CD4-positive, alpha-beta T cell treated with Interleukin-2 at 100 ng/mL for 4 hours (primary cell): ENCODE measurements at regions not wholly inside any gene's neighbourhood (a gene's known extent, or its start where the extent isn't known, plus 50 kb on each side); places are given as distances from the start of the nearest gene placed in this dataset.
"Not testable (repeated sequence)": the region's sequence is repeated elsewhere in the genome, so short reads cannot be mapped to it uniquely, and the experiment has no call there.

Experiments used
- DNase-seq: peaks from one replicate; pipeline ENCODE4 v3.0.0-alpha.2; 2020; ENCODE audit warnings: low spot score

DNA sequence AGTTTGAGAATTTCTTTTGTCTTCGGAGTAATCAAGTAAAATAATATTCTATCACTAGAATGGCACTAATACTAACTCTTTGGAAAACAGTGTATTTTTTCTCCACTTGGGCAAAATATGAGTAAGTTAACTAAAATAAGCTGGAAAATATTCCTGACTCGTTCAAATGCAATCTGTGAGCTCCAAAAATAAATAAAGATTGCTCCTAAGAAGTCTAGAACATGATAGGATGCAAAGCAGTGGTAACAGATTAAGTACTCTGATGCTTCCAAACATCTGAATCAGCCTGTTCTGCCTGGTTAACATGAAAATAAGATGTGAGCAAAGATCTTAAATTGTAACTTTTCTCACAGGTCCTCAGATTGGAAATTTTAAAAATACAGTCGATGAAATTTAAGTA, 285.1 kb upstream of the ID4 start:
- no peak for DNase-seq

DNA sequence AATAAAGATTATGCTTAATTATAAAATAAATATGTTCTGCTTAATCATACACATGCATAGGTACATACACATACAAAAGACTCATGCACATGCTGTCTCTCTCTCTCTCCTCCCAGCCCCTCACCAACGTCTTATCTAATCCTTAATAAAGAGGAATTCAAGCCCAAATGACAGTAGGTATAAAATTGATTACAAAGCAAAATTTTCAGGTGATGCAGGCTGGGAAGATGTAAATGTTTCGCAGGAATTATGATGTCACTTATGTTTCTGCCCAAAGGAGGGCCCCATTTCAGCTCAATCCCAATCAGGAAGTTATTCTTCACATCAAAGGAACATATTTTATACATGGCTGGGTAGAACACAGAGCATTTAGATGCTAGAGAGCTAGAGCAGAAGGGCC, 284.6 kb upstream of the ID4 start:
- DNase-seq = no peak

DNA sequence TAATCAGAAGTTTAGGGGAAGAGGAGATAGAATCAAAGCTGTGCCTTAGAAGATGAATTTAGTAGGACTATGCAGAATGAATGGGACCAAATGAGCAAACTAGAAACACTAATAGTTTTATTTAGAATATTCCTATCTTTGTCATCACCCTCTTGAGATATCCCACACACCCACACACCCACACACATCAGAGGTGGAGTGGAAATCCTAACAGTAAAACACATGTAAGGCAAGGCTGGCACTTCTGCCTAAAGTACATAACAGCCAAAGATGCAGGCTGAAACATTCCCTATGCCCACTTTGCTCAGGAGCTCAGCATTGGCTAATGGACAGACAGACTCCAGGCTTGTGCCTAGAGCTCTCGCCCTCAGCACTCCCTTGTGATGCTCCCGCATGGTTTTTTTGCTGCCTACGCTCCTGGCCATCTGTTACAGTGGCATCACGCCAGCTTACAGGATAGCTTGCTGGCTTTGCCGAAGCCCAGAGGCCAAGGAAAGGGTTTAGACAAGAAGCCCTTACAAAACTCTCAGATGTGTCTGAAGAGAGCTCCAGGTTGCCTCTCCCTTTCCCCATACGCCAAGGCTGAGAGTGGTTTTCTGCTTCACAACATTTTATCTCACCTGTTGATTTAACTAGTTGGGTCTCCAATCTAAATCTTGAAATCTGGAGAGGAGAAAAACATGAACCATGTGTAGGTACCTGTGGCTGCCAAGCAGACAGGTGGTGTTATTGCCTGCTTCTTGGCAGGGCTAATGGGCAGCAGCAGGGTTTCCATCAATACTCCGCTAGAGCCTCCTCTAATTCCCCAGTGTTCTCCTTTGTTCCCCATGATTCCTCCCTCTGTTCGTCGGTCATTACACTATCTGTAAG, 282.6 kb upstream of the ID4 start:
- no peak for DNase-seq

DNA sequence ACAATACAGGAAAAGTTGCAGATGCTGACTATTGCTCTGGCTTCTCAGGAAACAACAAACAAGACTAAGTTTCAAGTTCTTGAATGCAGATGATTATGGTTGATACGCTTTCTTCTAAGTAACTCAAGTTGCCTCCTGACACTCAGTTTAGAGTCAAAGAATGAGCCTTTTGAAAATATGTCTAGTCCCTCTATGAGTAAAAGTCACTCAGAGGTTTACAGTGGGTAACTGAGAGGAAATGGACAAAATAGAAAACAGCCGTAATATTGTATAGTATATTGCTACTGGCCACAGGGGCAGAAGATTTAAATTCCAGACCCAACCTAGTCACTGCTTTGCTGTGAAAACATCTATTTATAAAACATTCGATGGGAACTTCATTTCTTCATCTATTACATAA, 280.0 kb upstream of the ID4 start:
- DNase-seq = no peak

DNA sequence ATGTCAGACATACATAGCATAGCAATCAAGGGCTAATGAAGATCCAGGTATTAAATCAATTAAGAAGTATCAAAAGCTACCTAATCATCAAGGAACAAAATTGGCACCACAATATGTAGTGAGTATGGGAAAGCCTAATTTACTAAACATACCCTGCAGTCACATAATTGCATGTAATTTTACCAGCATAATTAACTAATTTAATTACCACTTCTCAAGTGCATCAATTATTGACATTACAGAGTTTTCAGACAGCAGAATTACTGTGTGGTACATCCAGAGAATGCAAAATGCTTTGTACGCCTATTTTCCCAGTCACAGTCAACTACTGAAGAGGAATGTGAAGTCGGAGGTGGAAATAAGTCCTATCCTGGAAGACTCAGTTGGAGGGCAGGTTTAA, 279.0 kb upstream of the ID4 start:
- DNase-seq = no peak

DNA sequence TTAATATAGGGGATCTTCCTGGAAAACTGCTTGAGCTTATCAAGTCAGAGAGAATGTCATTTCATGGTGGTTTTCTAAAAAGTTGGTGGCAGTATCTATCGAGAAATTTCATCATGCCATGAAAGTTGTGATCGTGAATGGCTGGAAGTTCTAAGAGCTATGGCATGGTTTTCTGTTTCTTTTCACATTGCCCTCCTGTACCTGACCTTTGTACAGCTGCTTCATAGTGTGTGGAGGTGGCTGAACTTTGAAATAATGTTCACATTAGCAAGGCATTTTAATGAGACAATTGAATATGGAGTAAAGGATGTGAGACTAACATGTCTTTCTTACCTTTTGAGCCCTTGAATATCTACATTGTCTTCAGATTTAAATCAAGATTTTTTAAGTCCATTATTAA, 278.2 kb upstream of the ID4 start:
- no peak for DNase-seq

DNA sequence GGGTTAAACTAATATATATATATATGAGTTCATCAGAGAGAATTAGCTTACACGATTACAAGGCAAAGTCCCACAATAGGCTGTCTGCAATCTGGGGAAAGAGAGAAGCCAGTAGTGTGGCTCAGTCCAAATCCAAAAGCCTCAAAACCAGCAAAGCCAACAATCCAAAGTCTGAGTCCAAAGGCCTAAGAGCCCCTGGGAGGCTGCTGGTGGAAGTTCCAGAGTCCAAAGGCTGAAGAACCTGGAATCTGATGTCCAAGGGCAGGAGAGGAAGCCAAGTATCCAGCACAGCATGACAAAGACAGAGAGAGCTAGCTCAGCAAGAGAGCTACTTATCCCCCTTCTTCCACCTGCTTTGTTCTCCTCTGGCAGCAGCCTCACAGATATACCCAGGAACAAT, 274.7 kb upstream of the ID4 start:
- no peak for DNase-seq

DNA sequence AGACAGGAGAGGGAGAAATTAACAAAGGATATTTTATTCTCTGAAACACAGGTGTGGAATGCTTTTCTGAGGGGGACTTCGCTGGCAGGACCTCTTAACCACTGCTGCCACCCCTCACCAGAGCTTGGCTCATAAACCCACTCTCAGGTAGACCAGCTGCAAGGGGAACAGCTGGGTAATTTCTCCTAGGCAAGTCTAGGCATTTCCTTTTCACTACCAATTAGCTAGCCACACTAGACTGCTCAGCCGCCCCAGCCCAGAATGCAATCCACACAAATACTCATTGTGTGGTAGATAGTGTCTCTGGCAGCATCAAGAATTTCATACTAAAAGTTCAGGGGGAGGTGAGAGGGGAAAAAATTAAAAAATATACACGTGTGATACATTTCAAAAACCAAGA, 267.6 kb upstream of the ID4 start:
- no peak for DNase-seq

DNA sequence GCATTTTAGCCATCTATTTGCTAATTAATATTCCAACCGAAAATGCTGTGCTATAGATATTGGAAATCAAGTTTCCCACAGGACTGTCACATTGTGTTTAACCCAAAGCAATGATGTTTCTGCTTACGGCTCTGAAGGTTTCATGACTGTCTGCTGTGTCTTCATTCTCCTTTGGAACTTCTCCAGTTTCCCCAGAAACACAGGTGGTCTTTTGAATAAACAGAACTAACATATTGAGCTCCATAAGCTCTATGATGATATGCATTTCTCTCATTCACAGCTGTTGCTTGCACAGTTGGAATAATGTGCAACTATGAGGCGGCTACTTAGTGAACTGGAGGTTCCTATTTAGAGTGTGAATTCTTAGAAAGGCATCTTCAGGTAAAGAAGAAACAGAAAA, 266.0 kb upstream of the ID4 start:
- DNase-seq = no peak

DNA sequence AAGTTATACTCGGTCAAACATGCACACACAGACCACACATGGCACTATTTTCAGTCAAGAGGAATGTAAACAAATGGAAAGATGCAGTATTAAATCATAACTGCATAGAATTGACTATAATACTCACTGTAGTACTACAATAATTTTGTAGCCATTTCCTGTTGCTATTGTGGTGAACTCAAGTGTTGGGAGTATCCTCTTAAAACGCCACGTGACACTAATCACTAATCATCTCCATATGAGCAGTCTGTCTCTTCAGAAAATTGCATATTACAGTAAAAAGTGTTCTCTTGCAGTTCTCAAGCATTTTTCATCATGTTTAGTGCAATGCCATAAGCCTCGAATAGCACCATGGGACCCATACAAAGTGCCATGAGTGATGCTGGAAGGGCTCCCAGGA, 258.7 kb upstream of the ID4 start:
- no peak for DNase-seq

DNA sequence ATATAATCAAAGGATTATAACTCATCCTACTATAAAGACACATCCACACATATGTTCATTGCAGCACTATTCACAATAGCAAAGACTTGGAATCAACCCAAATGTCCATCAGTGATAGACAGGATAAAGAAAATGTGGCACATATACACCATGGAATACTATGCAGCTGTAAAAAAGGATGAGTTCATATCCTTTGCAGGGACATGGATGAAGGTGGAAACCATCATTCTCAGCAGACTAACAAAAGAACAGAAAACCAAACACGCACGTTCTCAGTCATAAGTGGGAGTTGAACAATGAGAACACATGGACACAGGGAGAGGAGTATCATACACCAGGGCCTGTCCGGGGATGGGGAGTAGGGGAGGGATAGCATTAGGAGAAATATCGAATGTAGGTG, 253.0 kb upstream of the ID4 start:
- not testable (repeated sequence) for DNase-seq

DNA sequence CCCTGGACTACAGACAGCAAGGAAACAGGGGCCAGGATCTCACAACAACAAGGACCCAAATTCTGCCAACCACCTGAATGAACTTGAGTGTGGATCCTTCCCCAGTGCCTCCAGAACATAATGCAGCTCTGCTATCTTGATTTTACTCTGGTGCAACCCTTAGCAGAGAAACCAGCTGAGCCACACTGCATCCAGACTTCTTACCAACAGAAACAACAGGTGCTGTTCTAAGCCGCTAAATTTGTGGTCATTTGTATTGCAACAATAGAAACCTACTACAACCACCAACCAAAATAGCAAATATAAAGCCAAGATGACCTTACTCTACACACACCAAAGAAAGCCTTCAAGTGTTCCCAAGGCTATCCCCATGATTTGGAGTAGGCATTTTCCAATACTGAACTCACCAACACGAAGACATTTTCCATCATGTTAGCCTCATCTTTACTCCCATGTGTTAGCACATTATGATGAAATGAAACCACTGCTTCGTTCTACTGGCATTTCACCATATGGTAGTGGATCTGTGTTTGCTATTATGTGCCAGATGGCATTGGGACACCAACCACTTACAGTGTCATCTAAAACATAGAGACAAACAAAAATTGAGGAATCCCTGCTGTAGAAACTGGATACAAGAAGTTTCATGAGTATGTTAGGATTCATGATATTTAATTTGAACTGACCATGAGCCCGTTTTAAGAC, 249.8 kb upstream of the ID4 start:
- no peak for DNase-seq

DNA sequence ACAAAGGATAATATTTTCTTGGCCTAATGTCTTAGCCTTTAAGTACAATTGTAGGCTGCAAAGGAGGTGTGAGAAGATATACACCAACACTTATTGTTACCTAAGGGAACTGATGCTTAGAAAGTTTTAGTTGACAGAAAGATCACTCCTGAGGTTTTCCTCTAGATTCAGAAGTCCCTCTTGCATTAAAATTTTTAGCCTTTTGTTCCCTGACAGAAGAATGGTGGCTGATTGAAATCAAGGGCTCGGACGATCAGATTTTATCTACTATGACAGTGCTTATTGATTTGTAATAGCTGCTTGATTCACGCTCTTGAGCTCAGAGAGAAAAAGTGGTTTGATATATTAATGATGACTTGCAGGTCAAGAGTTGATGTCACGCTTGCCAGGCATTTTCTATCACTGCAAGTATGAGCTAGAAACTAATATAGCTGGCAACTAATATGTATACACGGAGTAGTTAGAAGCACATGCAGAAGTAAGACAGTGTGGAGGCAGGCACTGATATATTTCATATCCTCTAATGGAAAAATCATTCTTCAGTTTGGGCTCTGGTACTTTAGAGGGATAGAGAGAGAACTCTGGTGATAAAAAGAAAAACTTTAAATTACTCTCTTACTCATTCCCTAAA, 246.6 kb upstream of the ID4 start:
- no peak for DNase-seq

DNA sequence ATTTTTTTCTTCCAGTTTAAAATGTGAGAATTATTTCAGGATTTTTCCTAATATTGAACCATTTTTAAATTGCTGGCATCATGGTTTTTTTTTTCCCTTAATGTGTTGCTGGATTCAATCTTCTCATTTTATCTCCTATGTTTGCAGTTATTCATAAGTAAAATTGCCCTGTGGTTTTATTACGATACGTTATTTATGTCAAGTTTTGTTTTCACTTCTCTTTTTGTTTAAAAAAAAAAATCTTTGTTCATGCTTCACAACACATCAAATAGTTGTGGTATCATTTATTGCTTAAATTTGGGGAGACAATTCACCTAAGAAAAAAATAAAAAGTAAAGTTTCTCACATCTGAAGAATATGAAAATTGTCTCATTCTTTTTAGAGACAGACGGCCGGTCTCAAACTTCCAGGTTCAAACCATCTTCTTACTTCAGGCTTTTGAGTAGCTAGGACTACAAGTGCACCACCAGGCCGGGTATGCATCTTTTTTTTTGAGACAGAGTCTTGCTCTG, 239.3 kb upstream of the ID4 start:
- DNase-seq = no peak

DNA sequence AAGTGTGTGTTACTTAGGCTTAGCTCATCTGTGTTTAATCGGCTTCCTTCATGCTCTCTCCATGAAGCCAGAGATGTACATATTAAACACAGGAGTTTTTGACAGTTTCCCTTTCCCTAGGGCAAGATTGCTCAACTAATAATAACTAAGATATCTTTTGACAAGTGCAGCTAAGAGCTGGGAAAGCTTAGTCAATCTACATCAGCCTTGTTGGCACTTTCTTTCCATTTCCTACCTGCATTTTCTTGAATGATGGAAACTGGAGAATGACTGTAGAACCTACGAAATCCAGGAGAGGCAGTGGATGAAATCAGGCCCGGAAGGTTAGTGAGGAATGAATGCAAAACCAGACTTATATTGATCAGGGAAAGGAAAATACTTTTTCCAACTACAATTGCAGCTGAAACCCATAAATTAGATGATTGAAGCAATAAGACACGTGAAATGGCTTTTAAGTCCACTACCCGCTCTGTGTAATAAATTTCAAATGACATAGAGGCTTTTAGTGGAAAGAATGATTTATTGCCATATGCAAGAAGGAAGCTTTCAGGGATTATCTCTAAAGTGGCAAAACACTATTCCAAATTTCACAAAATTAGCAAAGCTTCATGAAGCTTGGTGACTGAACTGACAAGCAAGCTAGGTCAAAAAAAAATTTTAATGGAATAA, 237.2 kb upstream of the ID4 start:
- no peak for DNase-seq

DNA sequence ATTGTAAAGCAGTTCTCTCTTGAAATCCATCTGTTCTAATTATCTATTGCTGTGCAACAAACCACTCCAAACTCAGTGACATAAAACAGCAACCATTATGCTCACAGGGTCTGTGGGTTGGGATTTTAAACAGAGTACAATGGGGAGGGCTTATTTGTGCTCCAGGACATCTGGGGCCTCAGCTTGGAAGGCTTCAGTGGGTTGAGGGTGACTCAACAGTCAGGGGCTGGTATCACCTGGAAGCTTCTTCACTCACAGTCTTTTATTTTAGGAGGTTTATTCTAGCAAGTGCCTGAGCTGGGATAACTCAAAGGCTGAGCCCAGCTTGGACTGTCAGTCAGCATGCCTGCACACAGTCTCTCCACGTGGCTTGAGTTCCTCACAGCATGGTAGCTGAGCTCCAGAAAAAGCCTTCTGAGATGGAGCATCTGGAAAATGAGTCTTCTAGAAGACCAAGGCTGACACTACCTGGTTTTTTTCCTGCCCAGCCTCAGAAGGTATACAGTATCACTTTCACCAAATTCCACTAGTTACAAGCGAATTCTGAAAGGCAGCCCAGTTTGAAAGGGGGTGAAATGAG, 234.6 kb upstream of the ID4 start:
- DNase-seq = no peak

DNA sequence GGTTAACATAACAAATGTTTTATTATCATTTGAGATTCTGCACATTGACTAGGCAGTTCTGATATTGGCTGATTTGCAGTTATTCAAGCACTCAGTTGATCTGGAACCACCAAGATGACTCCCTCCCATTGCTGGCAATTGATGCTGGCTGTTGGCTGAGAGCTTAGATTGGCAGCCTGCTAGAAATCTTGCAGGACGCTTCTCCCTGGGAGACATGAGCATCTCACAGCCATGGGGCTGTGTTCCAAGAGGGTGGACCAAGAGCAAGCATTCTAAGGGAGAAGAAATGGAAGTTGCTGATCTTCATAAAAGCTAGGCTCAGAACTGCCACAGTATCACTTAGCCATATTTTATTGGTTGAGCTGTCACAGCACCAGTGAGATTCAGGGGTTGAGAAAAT, 233.4 kb upstream of the ID4 start:
- no peak for DNase-seq

DNA sequence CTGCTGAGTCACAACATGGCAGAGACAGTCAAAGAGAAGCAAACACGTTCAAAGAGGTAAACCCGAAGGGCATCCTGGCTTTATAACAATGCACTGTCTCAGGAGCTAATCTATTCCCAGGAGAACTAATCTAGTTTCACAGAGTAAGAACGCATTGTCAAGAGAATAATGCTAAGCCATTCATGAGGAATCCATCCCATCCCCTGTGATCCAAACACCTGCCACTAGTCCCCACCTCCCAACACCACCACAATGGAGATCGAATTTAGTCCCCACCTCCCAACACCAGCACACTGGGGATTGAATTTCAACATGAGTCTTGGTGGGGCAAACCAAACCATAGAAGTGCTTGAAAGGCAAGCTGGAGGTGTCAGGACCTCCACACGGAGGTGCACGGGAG, 231.5 kb upstream of the ID4 start:
- DNase-seq = no peak

DNA sequence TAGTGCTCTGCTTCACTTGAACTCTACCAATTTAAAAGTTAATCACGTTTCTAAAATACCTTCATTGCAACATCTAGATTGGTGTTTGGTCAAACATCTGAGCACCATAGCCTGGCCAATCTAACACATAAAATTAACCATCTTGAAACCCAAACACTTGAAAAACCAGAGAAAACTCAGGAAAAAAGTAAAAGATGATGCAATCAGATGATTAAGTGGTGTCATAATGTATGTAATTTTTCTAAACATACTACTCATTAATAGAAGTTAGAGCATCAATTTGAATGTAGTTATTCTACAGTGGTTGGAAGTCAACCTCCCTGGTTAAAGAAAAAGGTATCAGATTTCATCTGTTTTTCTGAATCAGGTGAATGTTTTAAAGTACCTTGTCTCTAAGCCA, 228.6 kb upstream of the ID4 start:
- no peak for DNase-seq

DNA sequence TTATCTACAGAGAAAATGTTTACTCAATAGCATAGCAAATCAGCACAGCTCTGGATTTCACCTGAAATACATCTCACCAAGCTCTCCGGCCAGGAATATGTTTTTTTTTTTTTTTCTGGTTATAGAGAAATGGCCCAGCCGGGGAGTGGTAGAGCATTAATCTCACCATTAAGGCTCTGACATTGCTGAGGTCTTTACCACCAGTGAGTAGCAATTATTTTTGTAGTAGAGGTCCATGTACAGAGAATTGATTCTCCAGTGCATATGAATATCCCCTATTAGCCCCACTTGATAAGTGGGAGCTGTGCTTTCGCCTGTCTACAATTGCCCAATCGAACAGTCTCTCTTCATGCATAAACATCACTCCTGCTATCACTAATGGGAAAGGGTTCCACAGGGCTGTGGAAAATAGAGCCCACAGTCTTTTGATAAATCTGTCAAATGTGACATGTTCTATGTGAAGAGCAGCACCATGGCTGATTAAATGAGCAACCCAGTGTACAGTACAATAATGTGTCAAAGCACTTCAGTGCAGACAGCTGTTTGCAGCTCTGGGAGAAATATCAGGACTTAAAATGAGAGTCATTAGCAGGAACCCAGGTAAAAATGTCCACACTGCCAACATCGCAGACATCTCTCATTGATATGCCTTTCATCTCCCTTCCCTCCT, 227.1 kb upstream of the ID4 start:
- DNase-seq = no peak

DNA sequence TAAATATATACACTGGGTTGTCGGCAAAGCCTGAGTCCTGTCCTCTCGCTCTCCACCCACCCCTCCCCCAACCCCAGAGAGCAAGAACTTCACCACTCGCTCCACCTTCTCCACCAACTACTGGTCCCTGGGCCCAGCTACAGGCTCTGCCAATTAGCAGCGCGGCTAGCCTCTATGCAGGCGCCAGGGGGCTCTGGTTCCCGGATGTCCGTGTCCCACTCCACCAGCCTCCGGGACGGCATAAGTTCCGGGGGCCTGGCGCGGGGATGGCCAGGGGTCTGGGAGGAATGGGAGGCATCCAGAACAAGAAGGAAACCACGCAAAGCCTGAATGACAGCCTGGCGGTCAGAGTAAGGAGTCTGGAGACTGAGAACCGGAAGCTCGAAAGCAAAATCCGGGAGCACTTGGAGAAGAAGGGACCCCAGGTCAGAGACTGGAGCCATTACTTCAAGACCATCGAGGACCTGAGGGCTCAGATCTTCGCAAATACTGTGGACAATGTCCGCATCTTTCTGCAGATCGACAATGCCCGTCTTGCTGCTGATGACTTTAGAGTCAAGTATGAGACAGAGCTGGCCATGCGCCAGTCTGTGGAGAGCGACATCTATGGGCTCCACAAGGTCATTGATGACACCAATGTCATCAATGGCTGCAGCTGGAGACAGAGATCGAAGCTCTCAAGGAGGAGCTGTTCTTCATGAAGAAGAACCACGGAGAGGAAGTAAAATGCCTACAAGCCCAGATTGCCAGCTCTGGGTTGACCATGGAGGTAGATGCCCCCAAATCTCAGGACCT, 224.3 kb upstream of the ID4 start:
- DNase-seq = not testable (repeated sequence)
